DMS 273 (cell line): ENCODE measurements at regions not wholly inside any gene's neighbourhood (a gene's known extent, or its start where the extent isn't known, plus 50 kb on each side); places are given as distances from the start of the nearest gene placed in this dataset.
"Not testable (repeated sequence)": the region's sequence is repeated elsewhere in the genome, so short reads cannot be mapped to it uniquely, and the experiment has no call there.

Source experiments
- DNase-seq: peaks from one replicate; lab custom pipeline; 2025; ENCODE audit not compliant: unreplicated experiment; lab: John Stamatoyannopoulos, UW

GRCh38 chr7:119232091-119232490 lies 1007.6 kb downstream of the ANKRD7 start:
- DNase-seq: no peak

GRCh38 chr7:119233015-119233414 lies 1008.5 kb downstream of the ANKRD7 start:
- no peak for DNase-seq

GRCh38 chr7:119252962-119253361 lies 1020.0 kb upstream of the KCND2 start:
- no peak for DNase-seq

- no peak for DNase-seq
Measured at GRCh38 chr7:119254742-119255141, 1018.2 kb upstream of the KCND2 start.

- DNase-seq: peak; percentile 4
Measured at GRCh38 chr7:119256001-119256400, 1017.0 kb upstream of the KCND2 start.

- no peak for DNase-seq
Measured at GRCh38 chr7:119256446-119257131, 1016.4 kb upstream of the KCND2 start.

GRCh38 chr7:119266790-119267189 lies 1006.2 kb upstream of the KCND2 start:
- DNase-seq: not testable (repeated sequence)

- DNase-seq: peak; percentile 90
Measured at GRCh38 chr7:119270045-119270464, 1002.9 kb upstream of the KCND2 start.

GRCh38 chr7:119270644-119271043 lies 1002.3 kb upstream of the KCND2 start:
- DNase-seq: no peak

GRCh38 chr7:119271147-119271779 lies 1001.7 kb upstream of the KCND2 start:
- no peak for DNase-seq

- no peak for DNase-seq
Measured at GRCh38 chr7:119281181-119281846, 991.7 kb upstream of the KCND2 start.

GRCh38 chr7:119283353-119283752 lies 989.6 kb upstream of the KCND2 start:
- DNase-seq: no peak

GRCh38 chr7:119288416-119288815 lies 984.6 kb upstream of the KCND2 start:
- no peak for DNase-seq

GRCh38 chr7:119300341-119300740 lies 972.6 kb upstream of the KCND2 start:
- peak; percentile 6 for DNase-seq

GRCh38 chr7:119320316-119320715 lies 952.7 kb upstream of the KCND2 start:
- DNase-seq: no peak

- no peak for DNase-seq
Measured at GRCh38 chr7:119329715-119330114, 943.3 kb upstream of the KCND2 start.

GRCh38 chr7:119335405-119335804 lies 937.6 kb upstream of the KCND2 start:
- no peak for DNase-seq

- DNase-seq: no peak
Measured at GRCh38 chr7:119341822-119342221, 931.2 kb upstream of the KCND2 start.

GRCh38 chr7:119343289-119343688 lies 929.7 kb upstream of the KCND2 start:
- DNase-seq: no peak

- no peak for DNase-seq
Measured at GRCh38 chr7:119344466-119344865, 928.5 kb upstream of the KCND2 start.

GRCh38 chr7:119348491-119348890 lies 924.5 kb upstream of the KCND2 start:
- no peak for DNase-seq

- DNase-seq: no peak
Measured at GRCh38 chr7:119350334-119350733, 922.6 kb upstream of the KCND2 start.
